LNCaP clone FGC (cell line): ENCODE measurements at regions not wholly inside any gene's neighbourhood (a gene's known extent, or its start where the extent isn't known, plus 50 kb on each side); places are given as distances from the start of the nearest gene placed in this dataset.
"Not testable (repeated sequence)": the region's sequence is repeated elsewhere in the genome, so short reads cannot be mapped to it uniquely, and the experiment has no call there.

Experiments
- DNase-seq: peaks from one replicate; pipeline ENCODE4 v3.0.0-alpha.2; 2011; ENCODE audit warnings: low read depth
- H3K4me3 ChIP-seq: 2 replicates; pipeline ENCODE4 v1.5.1; 2011; ENCODE audit warnings: mild to moderate bottlenecking, low read depth, low read length, control low read depth
- TF ChIP-seq, protein P1 (sequence below): IDR thresholded peaks from 2 replicates; pipeline ENCODE4 v1.5.1; 2012; ENCODE audit warnings: mild to moderate bottlenecking; ENCODE audit not compliant: control insufficient read depth, insufficient read depth; ENCODE audit errors: extremely low read depth

DNA sequence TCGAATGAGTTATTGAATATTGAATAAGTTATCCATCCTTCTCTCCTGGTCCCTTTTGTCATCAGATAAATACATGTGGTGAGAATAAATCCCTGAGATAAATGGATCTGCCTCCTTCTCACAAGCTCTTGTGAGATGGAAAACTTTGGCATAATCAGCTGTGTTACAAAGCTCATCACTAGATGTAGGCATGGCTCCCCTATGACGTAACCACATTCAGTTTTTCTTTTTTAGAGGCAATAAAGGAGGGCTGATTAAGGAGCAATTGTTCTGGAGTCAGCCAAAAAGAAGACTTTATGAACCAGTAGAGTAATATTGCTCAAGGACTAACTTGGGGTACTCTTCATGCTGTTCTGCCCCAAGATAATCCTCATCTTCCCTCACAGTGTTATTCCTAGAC lies 90.5 kb upstream of the GATB start:
- TF ChIP-seq, protein P1, sequence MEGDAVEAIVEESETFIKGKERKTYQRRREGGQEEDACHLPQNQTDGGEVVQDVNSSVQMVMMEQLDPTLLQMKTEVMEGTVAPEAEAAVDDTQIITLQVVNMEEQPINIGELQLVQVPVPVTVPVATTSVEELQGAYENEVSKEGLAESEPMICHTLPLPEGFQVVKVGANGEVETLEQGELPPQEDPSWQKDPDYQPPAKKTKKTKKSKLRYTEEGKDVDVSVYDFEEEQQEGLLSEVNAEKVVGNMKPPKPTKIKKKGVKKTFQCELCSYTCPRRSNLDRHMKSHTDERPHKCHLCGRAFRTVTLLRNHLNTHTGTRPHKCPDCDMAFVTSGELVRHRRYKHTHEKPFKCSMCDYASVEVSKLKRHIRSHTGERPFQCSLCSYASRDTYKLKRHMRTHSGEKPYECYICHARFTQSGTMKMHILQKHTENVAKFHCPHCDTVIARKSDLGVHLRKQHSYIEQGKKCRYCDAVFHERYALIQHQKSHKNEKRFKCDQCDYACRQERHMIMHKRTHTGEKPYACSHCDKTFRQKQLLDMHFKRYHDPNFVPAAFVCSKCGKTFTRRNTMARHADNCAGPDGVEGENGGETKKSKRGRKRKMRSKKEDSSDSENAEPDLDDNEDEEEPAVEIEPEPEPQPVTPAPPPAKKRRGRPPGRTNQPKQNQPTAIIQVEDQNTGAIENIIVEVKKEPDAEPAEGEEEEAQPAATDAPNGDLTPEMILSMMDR = no peak
- no peak overlapping the region for H3K4me3 ChIP-seq
- DNase-seq = no peak

DNA sequence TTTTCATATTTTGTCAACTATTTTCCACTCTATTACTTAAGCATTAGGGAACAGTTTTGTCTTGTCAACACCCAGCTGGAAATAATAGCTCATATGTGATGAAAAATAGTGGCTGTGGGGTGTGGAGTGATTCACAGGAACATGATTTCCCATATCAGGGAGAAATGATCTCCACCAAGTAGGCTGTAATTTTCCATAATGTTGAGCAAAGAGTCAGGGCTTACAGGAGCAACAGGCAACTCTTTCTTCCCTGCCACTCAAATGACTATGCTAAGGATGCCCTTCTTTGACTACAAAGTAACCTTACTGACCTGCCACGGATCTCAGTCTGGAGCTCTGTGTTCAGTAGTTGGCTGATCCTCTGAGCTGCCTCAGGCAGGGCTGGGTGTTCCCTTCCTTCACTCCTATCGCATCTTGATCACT lies 90.0 kb upstream of the GATB start:
- H3K4me3 ChIP-seq = no peak overlapping the region
- TF ChIP-seq, protein P1 = no peak
- DNase-seq = no peak

DNA sequence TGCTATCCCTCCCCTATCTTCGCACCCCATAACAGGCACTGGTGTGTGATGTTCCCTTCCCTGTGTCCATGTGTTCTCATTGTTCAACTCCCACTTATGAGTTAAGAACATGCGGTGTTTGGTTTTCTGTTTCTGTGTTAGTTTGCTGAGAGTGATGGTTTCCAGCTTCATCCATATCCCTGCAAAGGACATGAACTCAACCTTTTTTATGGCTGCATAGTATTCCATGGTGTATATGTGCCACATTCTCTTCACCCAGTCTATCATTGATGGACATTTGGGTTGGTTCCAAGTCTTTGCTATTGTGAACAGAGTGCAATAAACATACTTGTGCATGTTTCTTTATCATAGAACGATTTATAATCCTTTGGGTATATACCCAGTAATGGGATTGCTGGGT lies 84.7 kb upstream of the GATB start:
- not testable (repeated sequence) for DNase-seq, H3K4me3 ChIP-seq

DNA sequence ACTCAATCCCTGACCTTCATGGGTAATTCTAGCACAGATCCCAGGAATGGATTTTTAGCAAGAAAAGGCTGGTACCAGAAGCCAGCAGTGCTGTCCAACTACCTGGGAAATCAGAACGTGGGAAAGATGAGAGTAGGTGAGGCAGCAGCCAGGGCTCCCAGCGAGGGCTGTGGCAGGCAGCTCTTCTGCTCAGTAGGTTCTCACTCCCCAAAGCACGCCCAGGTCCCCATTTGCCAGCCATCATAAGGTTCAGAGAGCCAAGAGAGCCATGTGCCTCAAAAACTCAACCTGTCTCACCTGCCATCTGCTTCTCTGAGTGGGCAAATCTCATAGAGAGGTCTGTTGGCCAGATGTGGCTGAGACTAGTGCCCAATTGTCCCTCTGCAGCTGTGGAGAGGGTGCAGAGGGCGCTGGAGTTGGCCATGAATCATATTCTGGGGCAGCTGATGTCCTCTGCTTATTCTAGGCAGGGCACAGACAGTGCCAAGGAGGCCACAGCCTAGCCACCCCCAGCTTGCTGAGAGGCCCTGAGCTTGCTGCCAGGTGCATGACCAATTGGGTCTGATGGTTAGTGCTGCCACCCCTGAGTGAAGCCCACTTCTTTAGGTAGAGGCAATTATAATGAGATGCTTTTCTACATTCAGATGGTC lies 81.7 kb upstream of the GATB start:
- no peak overlapping the region for H3K4me3 ChIP-seq
- TF ChIP-seq, protein P1 = no peak
- DNase-seq = no peak

DNA sequence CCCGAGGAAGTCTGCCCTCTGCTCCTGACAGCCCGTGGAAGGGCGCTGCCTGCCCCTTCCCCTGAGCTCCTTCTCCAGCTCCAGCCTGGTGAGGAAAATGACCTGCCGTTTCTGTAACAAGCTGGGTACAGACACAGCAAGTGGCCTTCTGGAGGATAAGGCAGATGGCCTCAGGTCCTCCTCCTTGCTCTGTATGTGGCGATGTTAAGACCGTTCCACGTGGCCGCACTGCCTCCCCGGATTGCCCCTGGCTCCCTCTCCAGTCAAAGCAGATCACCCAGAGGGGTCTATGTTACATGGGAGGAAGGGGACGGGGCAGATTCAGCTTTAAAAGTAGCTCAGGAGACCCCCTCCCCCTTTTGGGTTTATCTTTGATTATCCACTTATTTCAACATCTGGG lies 80.3 kb upstream of the GATB start:
- no peak for DNase-seq
- H3K4me3 ChIP-seq = no peak overlapping the region
- TF ChIP-seq, protein P1 = no peak

DNA sequence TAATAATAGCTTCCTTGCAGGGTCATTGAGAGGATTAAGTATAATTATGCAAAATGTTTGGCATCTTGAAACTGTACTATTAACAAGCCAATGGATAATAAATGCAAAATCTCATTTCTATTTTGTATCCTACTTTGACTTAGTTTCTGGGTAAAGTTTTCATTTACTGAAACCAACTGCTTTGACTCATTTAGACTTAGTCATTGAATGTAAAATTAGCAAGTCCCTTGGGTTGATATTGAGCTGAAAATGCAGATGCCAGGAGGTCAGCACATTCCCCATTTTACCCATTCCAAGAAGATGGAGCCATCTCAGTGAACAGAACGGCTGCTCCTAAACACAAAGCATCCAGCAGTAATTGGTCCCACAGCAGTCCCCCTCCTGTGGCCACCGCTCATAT lies 74.7 kb upstream of the GATB start:
- TF ChIP-seq, protein P1 = no peak
- no peak overlapping the region for H3K4me3 ChIP-seq
- no peak for DNase-seq

DNA sequence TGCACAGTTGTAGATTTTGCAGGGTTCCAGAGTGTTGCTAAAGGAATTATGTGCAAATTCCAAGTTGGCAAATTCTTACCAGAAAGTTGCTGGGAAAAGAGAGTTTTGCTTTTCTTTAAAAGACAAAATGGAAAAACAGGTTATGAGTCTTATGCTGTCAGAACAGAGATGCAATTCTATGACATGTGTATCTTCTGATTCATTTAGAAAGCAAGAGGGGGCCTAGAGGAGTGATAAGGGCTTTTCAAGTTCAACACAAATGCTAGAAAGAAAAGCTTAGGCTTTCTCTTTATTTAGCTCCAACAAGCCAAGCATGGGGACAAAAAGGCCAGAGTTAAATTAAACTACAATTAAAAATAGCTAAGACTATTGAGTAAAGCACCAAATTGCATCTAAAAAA lies 72.4 kb upstream of the GATB start:
- no peak overlapping the region for H3K4me3 ChIP-seq
- no peak for DNase-seq
- TF ChIP-seq, protein P1 = no peak
